HG02852 (cell line): ENCODE measurements at regions not wholly inside any gene's neighbourhood (a gene's known extent, or its start where the extent isn't known, plus 50 kb on each side); places are given as distances from the start of the nearest gene placed in this dataset.

Experiments used
- ATAC-seq: cut with Tn5 transposase; IDR thresholded peaks from one replicate; pipeline ENCODE4 v1.9.1; 2021; ENCODE audit warnings: mild to moderate bottlenecking, moderate library complexity; ENCODE audit not compliant: unreplicated experiment

GRCh38 chr18:57918601-57919000 is 115.5 kb upstream of the ATP8B1 start:
- no peak for ATAC-seq

DNA sequence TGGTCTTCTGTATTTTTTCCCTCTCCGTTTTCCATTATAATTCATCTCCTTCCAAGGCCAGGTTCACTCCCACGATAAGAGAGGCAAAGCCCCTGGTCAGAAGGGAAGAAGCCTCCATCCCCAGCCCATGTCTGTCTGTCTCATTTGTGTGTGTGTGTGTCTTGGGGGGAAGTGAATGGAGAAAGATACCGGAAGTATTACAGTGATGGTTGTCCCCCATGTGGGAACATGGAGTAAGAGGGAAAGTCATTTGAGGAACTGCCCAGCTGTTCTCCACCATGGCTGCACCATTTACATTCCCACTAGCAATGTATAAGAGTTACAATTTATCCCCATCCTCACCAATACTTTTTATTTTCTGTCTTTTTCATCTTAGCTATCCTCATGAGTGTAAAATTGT is 113.6 kb upstream of the ATP8B1 start:
- no peak for ATAC-seq

DNA sequence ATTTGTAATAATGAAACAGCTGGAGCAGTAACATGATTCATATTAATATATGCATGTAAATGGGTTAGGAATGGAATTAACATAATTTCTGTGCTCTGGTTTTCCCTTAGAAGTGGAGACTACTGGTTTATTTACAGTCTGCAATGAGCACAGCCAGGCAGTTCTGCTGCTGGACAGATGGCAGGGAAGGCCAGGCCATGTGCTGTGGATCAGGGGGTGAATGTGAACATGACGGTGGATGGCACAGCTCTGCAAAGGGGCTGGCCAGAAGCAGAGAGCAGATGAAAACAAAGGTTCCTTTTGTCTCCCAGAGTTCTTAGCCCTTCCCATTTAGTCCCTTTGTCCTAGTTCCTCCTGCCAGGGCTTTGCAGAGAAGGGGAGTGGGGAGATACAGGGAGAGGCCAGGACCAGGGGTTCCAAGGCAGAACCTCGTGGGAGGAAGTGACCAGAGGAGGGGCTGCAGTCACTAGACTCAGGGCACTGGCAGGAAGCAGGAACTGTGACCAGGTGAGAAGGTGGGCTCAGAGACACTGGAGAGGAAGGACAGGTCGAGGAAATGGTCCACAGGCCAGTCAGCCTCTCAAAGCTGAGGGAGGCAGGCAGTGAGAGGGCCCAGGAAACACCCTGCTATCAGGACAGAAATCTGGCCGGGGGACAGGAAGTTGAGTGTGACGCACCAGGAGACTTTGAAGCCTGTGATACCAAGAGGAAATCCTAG is 112.9 kb upstream of the ATP8B1 start:
- ATAC-seq = no peak

DNA sequence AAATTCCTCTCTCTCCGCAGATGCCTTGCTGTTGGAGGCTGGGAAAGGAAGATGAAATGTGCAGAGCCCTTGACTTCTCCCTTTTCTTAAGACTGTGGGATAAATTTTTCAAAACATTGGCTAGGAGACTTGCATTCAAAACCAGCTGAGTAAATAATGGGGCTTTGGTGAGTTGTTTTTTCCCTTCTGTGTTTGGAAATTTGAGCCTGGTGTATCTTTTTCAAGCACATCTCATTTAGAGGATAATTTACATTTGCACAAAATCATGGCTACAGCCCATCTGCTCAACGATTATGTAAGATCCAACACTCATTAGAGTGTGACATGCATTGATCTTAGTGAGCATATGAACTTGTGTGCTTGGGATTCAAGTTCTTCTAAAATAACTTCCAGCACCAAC is 112.1 kb upstream of the ATP8B1 start:
- no peak for ATAC-seq

- ATAC-seq = no peak
These were observed 110.6 kb upstream of the ATP8B1 start for GRCh38 chr18:57913686-57914085.

GRCh38 chr18:57910817-57911216 is 107.7 kb upstream of the ATP8B1 start:
- no peak for ATAC-seq

DNA sequence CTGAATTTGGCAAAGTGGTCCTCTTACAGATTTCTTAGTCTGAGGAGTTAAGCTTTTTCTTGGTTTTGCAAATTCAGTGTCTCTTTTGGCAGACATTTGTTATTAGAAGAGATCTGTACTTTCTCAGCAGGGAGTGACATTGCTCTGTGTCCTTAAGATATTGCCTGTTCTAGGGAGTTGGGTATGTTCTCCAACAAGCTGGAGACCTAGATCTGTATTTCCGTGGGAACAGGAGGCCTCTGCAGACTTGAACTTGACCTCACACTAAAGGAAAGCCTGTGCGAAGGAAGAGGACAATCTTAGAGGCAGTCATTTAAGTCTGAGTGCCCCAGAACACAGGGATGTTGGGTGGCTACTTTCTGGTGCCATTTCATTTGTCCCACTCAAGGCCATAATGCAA is 107.0 kb upstream of the ATP8B1 start:
- ATAC-seq = no peak

GRCh38 chr18:57909620-57910019 is 106.5 kb upstream of the ATP8B1 start:
- no peak for ATAC-seq

DNA sequence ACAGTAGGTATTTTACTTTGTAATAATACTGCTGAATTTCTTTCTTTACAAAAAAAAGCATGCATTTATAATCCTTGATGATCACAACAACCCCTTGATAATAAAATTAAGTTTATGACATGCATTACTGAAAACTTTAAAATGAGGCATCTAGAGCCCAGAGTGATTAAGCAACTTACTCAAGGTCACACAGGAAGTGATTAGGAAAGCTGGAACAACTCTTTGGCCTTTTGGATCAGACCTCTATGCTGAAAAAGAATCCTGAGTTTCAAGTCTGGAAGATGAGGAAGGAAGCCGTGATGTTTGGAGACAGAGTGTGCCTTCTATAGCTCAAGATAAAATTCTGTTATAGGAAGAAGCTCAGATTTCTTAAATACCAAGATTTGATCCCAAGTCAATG is 105.0 kb upstream of the ATP8B1 start:
- ATAC-seq = no peak

- ATAC-seq = no peak
These were observed 104.4 kb upstream of the ATP8B1 start for GRCh38 chr18:57907550-57907949.

DNA sequence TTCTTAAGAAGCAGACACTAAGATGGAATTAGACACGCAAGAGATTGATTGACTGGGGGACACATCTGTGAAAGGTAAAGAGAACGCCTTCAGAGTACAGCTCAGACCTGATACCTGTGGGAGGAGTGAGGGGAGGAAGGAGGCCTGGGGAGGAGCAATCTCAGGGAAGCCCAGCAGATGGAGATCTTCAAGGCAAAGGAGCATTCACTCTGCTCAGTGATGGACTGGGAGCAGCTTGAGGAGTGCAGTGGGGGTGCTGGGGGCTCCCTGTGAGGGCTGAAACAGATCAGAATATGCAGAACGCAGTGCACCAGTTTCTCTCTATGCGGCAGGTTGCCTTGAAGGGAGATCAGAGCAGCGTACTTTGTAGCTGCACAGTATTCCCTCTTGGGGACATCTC is 103.7 kb upstream of the ATP8B1 start:
- ATAC-seq = no peak

DNA sequence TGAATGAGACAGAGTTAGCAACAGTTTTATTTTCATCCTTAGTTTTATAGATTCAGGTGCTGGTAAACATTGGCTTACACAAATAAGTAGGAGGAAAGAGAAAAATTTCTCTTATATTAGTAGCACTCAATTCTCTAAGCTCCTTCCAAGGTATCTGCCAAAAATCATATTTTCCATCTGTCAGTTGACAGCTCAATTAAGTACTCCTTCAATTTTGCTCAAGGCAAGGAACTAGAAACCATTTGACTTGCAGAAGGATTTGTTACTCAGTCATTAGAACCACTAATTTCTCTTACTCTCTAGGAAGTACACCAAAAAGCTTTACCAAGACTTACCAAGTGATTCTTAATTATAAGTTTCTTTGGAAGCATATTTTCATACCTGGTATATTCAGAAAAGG is 101.4 kb upstream of the ATP8B1 start:
- no peak for ATAC-seq

- ATAC-seq = no peak
These were observed 99.6 kb upstream of the ATP8B1 start for GRCh38 chr18:57902721-57903120.

- ATAC-seq = no peak
These were observed 98.9 kb upstream of the ATP8B1 start for GRCh38 chr18:57901825-57902589.

- ATAC-seq = no peak
These were observed 97.9 kb upstream of the ATP8B1 start for GRCh38 chr18:57900906-57901435.

DNA sequence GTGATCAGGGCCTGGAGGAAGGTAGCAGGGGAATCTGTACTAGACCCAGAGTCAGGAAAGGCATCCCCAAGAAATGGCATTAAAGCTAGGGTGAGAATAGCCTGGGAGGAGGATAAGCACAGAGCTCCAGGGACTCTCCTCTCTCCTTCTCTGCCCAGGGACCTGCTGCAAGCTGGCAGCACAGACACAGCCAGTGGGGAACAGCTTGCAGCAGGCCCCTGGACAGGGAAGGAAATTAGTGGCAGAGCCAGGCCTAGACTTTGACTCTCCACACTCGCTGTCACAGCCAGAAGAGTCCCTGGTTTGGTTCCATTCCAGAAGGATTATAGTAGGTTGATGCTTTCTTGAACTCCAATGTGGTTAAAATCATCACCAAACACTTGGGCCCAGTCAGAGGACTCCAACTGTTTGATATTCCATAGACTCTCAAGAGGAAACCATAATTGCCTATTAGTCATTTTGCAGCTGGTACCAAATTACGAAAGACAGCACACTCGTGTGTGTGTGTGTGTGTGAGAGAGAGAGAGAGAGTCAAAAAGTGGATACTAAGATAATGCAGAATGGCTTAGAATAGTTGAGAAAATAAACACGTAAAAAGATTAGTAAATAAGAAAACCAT is 95.5 kb upstream of the ATP8B1 start:
- no peak for ATAC-seq

GRCh38 chr18:57895182-57895581 is 92.1 kb upstream of the ATP8B1 start:
- ATAC-seq = no peak

DNA sequence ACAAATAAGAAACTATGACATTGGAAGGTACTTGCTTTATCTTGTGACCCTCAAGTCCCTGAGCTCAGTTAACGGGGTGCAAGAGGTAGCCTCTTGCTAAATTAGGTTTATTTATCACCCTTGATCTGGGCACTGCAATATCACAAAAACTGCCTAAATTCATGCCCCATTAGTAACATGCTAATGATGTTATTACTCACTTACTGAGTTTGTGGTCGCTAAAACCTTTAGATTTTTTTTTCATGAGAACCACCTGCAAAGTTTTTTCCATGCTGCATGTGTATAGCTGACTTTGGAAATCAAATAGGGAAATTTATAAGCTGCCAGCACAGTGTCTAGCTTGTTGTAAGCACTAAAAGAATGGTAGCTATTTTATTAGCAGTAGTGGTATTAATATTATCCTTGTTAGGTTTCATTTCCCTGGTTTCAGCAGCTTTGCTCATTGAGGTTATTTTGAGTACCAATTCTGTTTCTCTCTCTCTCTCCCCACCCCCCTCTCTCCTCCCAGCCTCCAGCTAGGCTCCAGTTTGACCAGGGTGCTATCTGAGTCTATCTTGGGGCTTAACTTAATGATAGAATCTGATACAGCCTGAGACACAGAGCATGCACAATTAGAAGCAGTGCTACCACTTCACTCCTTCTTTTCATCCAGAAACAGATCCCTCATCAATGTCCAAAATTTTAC is 88.7 kb upstream of the ATP8B1 start:
- no peak for ATAC-seq

GRCh38 chr18:57890266-57890665 is 87.2 kb upstream of the ATP8B1 start:
- ATAC-seq = no peak

- no peak for ATAC-seq
These were observed 86.7 kb upstream of the ATP8B1 start for GRCh38 chr18:57889841-57890240.
